H1 (cell line): ENCODE measurements at regions not wholly inside any gene's neighbourhood (a gene's known extent, or its start where the extent isn't known, plus 50 kb on each side); places are given as distances from the start of the nearest gene placed in this dataset.

Experiments used
- CTCF ChIA-PET: fragments of 300-600 bp; sonication (Branson Sonifier 250); formaldehyde crosslinking; loops from one replicate; lab custom pipeline; 2021; ENCODE audit not compliant: partially characterized antibody; lab: Charles Lee
- POLR2A ChIA-PET: fragments of 300-600 bp; sonication (Branson Sonifier 250); formaldehyde crosslinking; loops from one replicate; lab custom pipeline; 2021; ENCODE audit warnings: inconsistent platforms; ENCODE audit not compliant: partially characterized antibody; lab: Charles Lee
- DNase-seq, 2 experiments: peaks; one replicate each; pipeline versions ENCODE4 v3.0.0 to v3.0.0-alpha.2; 2010 to 2022; ENCODE audit warnings: low spot score in 2 of 2, low read depth in 1 of 2, mixed read lengths in 1 of 2
- FAIRE-seq: peaks from 2 replicates; lab custom pipeline; 2011; peaks lifted over from hg19 to GRCh38; lab: Jason Lieb, UNC
- H2AFZ ChIP-seq: 2 replicates; pipeline ENCODE4 v1.8.1; 2012; ENCODE audit warnings: low read length, inconsistent platforms
- H2AK5ac ChIP-seq: 2 replicates; pipeline ENCODE4 v1.6.1; 2013; ENCODE audit warnings: low read depth, low read length
- H2BK120ac ChIP-seq: replicated peaks from 2 replicates; pipeline ENCODE3; 2013; ENCODE audit warnings: low read depth, low read length, inconsistent platforms
- H2BK12ac ChIP-seq: 2 replicates; pipeline ENCODE4 v1.6.1; 2013; ENCODE audit warnings: low read depth, low read length
- H2BK15ac ChIP-seq: 2 replicates; pipeline ENCODE4 v1.6.1; 2013; ENCODE audit warnings: low read length
- H2BK20ac ChIP-seq: 2 replicates; pipeline ENCODE4 v1.6.1; 2013; ENCODE audit warnings: low read length
- H2BK5ac ChIP-seq: 2 replicates; pipeline ENCODE4 v1.6.1; 2013; ENCODE audit warnings: low read depth, low read length
- H3K14ac ChIP-seq: 2 replicates; pipeline ENCODE4 v1.6.1; 2013; ENCODE audit warnings: inconsistent platforms; ENCODE audit not compliant: insufficient read length
- H3K18ac ChIP-seq: 2 replicates; pipeline ENCODE4 v1.6.1; 2013; ENCODE audit warnings: low read length; ENCODE audit errors: extremely low read depth
- H3K23ac ChIP-seq: 2 replicates; pipeline ENCODE4 v1.6.1; 2013; ENCODE audit warnings: inconsistent platforms; ENCODE audit not compliant: insufficient read length
- H3K23me2 ChIP-seq: 2 replicates; pipeline ENCODE4 v1.6.1; 2013; ENCODE audit warnings: low read depth, low read length
- H3K27ac ChIP-seq: 2 replicates; pipeline ENCODE4 v1.6.1; 2011; ENCODE audit warnings: low read depth, low read length, inconsistent platforms
- H3K27me3 ChIP-seq, 4 experiments: replicated peaks in 1 of 4; 1 replicate in 1 of 4; 2 replicates in 3 of 4; pipeline versions ENCODE4 v1.6.1 to v1.8.1; 2011 to 2013; ENCODE audit warnings: low read length in 3 of 4, mild to moderate bottlenecking in 3 of 4, inconsistent platforms in 2 of 4, mixed read lengths in 2 of 4, moderate library complexity in 1 of 4; ENCODE audit not compliant: control insufficient read depth in 3 of 4, insufficient read depth in 3 of 4; ENCODE audit errors: extremely low read depth in 1 of 4
- H3K36me3 ChIP-seq, 4 experiments: 2 replicates each; pipeline versions ENCODE4 v1.6.1 to v1.8.1; 2011 to 2013; ENCODE audit warnings: mild to moderate bottlenecking in 4 of 4, low read length in 3 of 4, moderate library complexity in 2 of 4, control low read depth in 1 of 4, inconsistent platforms in 1 of 4; ENCODE audit not compliant: insufficient read depth in 4 of 4, control insufficient read depth in 2 of 4
- H3K4ac ChIP-seq: replicated peaks from 2 replicates; pipeline ENCODE3; 2013; ENCODE audit warnings: low read length, low read depth, mixed read lengths, inconsistent platforms; ENCODE audit not compliant: insufficient read length
- H3K4me1 ChIP-seq, 4 experiments: replicated peaks in 1 of 4; 1 replicate in 1 of 4; 2 replicates in 3 of 4; pipeline versions ENCODE4 v1.6.1 to v1.8.1; 2011 to 2013; ENCODE audit warnings: low read length in 3 of 4, inconsistent platforms in 2 of 4, mixed read lengths in 1 of 4; ENCODE audit not compliant: insufficient read depth in 4 of 4, control insufficient read depth in 3 of 4
- H3K4me2 ChIP-seq, 2 experiments: 2 replicates each; pipeline versions ENCODE4 v1.6.1 to v1.8.1; 2011 to 2013; ENCODE audit warnings: low read depth in 2 of 2, low read length in 2 of 2, control low read depth in 1 of 2, inconsistent platforms in 1 of 2, mild to moderate bottlenecking in 1 of 2; ENCODE audit not compliant: insufficient read depth in 1 of 2
- H3K4me3 ChIP-seq, 4 experiments: fragments of 200-600, 300-600 bp in 1 of 4; sonication (generic), shearing (Covaris generic), sonication (Bioruptor Twin) in 1 of 4; 2 replicates each; pipeline versions ENCODE4 v1.5.1 to v1.8.1; 2011 to 2016; ENCODE audit warnings: low read length in 4 of 4, low read depth in 3 of 4, control low read depth in 2 of 4, inconsistent platforms in 2 of 4, mild to moderate bottlenecking in 2 of 4, mixed read lengths in 1 of 4, moderate library complexity in 1 of 4; ENCODE audit not compliant: insufficient read depth in 2 of 4; ENCODE audit errors: extremely low read depth in 1 of 4
- H3K56ac ChIP-seq: replicated peaks from 2 replicates; pipeline ENCODE3; 2013; ENCODE audit warnings: low read depth, mild to moderate bottlenecking, mixed read lengths, low read length, inconsistent platforms; ENCODE audit not compliant: insufficient read length
- H3K79me1 ChIP-seq: 2 replicates; pipeline ENCODE4 v1.6.1; 2013; ENCODE audit warnings: low read depth, low read length, control low read depth
- H3K79me2 ChIP-seq, 2 experiments: 2 replicates each; pipeline versions ENCODE4 v1.6.1 to v1.8.1; 2012 to 2013; ENCODE audit warnings: low read length in 2 of 2, mild to moderate bottlenecking in 2 of 2, inconsistent platforms in 1 of 2; ENCODE audit not compliant: insufficient read depth in 2 of 2, control insufficient read depth in 1 of 2
- H3K9ac ChIP-seq, 4 experiments: replicated peaks in 1 of 4; 1 replicate in 1 of 4; 2 replicates in 3 of 4; pipeline versions ENCODE4 v1.6.1 to v1.8.1; 2011 to 2013; ENCODE audit warnings: low read depth in 3 of 4, low read length in 3 of 4, control low read depth in 2 of 4, mild to moderate bottlenecking in 2 of 4, moderate library complexity in 2 of 4, inconsistent platforms in 1 of 4; ENCODE audit errors: extremely low read depth in 1 of 4
- H3K9me3 ChIP-seq, 2 experiments: 2 replicates each; pipeline versions ENCODE4 v1.6.1 to v1.8.1; 2012 to 2013; ENCODE audit warnings: mild to moderate bottlenecking in 2 of 2, moderate library complexity in 2 of 2, control low read depth in 1 of 2, inconsistent platforms in 1 of 2, low read depth in 1 of 2, low read length in 1 of 2, mixed read lengths in 1 of 2; ENCODE audit not compliant: insufficient read depth in 2 of 2
- H4K20me1 ChIP-seq, 2 experiments: replicated peaks in 1 of 2; 2 replicates each; pipeline versions ENCODE3 to v1.8.1; 2011 to 2013; ENCODE audit warnings: inconsistent platforms in 2 of 2, low read length in 2 of 2, mild to moderate bottlenecking in 1 of 2; ENCODE audit not compliant: insufficient read depth in 2 of 2, control insufficient read depth in 1 of 2
- H4K5ac ChIP-seq: 2 replicates; pipeline ENCODE4 v1.6.1; 2013; ENCODE audit warnings: low read length, low read depth, mixed read lengths, inconsistent platforms; ENCODE audit not compliant: insufficient read length
- H4K8ac ChIP-seq: 2 replicates; pipeline ENCODE4 v1.8.0; 2013; ENCODE audit warnings: mild to moderate bottlenecking, moderate library complexity, low read length, inconsistent platforms; ENCODE audit not compliant: insufficient read depth; ENCODE audit errors: extremely low read depth
- H4K91ac ChIP-seq: replicated peaks from 2 replicates; pipeline ENCODE3; 2013; ENCODE audit warnings: low read length, mixed read lengths, inconsistent platforms; ENCODE audit not compliant: insufficient read length
- CEBPB ChIP-seq: IDR thresholded peaks from 2 replicates; pipeline ENCODE4 v1.6.1; 2012; ENCODE audit warnings: low read depth, low read length
- CTBP2 ChIP-seq: IDR thresholded peaks from 2 replicates; pipeline ENCODE4 v1.7.0; 2011; ENCODE audit warnings: borderline replicate concordance, mild to moderate bottlenecking, moderate library complexity, mixed read lengths, low read length; ENCODE audit not compliant: insufficient read depth, insufficient read length
- EZH2 ChIP-seq: fragments of 200-600 bp; sonication (generic); IDR thresholded peaks from 2 replicates; pipeline ENCODE4 v1.7.1; 2012; ENCODE audit warnings: low read depth, mild to moderate bottlenecking, moderate library complexity, low read length, inconsistent platforms; ENCODE audit not compliant: severe bottlenecking
- HDAC2 ChIP-seq, 2 experiments: fragments of 300-600 bp in 1 of 2; sonication (generic) in 1 of 2; IDR thresholded peaks; 2 replicates each; pipeline ENCODE4 v1.6.1; 2011 to 2012; ENCODE audit warnings: low read depth in 2 of 2, low read length in 2 of 2, mild to moderate bottlenecking in 2 of 2, moderate library complexity in 2 of 2, borderline replicate concordance in 1 of 2, inconsistent platforms in 1 of 2
- RFX5 ChIP-seq: IDR thresholded peaks from 2 replicates; pipeline ENCODE4 v1.6.1; 2011; ENCODE audit warnings: low read depth, low read length, improper control_type of control experiment, borderline replicate concordance
- SIN3A ChIP-seq, 2 experiments: IDR thresholded peaks in 1 of 2; conservative IDR thresholded peaks in 1 of 2; 2 replicates each; pipeline ENCODE4 v1.6.1; 2011 to 2012; ENCODE audit warnings: low read length in 2 of 2, improper control_type of control experiment in 1 of 2, low read depth in 1 of 2, mild to moderate bottlenecking in 1 of 2
- SIX5 ChIP-seq: IDR thresholded peaks from 2 replicates; pipeline ENCODE4 v1.6.1; 2011; ENCODE audit warnings: mild to moderate bottlenecking, low read depth, low read length
- SP4 ChIP-seq: IDR thresholded peaks from 2 replicates; pipeline ENCODE4 v1.6.1; 2012; ENCODE audit warnings: low read length, inconsistent platforms
- TCF12 ChIP-seq: IDR thresholded peaks from 2 replicates; pipeline ENCODE4 v1.6.1; 2011; ENCODE audit warnings: low read depth, mild to moderate bottlenecking, low read length
- YY1 ChIP-seq: IDR thresholded peaks from 2 replicates; pipeline ENCODE4 v1.6.1; 2011; ENCODE audit warnings: low read depth, mild to moderate bottlenecking, low read length
- WGBS, 2 experiments: shearing (Covaris generic) in 1 of 2; methylation state at CpG; one replicate each; pipeline versions ENCODE4 v1.1.6 to v1.1.7; 2013 to 2015; ENCODE audit warnings: low lambda C conversion rate in 2 of 2, mixed read lengths in 2 of 2, inconsistent platforms in 1 of 2, low coverage in 1 of 2, missing lambda C conversion rate in 1 of 2; ENCODE audit not compliant: insufficient replicate concordance in 2 of 2, insufficient coverage in 1 of 2, insufficient read length in 1 of 2; ENCODE audit errors: extremely low coverage in 1 of 2, missing lambda C conversion rate in 1 of 2; 5-methylcytosine and 5-hydroxymethylcytosine counted together
- TF ChIP-seq, protein P1 (sequence below): IDR thresholded peaks from 2 replicates; pipeline ENCODE4 v1.6.1; 2012; ENCODE audit warnings: inconsistent platforms

DNA sequence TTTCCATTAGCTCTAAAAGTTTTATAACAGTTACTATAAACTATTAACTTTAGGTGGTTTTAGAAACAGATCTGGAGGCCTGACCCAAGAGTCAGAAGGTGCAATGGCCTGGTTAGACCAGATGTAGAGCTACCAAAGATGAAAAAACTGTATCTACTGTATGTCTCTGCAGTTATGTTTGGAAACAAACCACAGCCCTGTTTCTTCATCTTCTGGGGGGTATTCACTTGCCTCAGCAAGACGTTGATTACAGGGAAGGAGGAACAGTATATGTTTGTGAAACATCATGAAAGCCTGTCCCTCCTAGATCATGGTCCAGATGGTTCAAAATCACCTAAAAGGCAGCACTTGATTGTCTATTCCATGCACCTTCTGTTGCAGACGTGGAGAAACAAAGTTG, 220.2 kb downstream of the SUCLG1 start:
- 82% methylated on average over 2 of the region's 2 CpGs; no CpG with 5 or more reads in 1 of the 2 experiments for WGBS, 2 experiments
- ChIA-PET POLR2A (no interaction called here), CTCF (interaction anchor here (0.9 to 1.2 kb wide), 2 partner anchors 58 to 216 kb away, joined by 3 to 4 read pairs; no protein-coding TSS in a partner anchor)
- Histone ChIP-seq H3K14ac (no peak overlapping the region), H2BK15ac (no peak overlapping the region), H3K18ac (no peak overlapping the region), H3K23me2 (no peaks in the 10 kb centered on the region), H3K27me3 (no peaks in the 10 kb centered on the region), H3K9me3 (no peaks in the 10 kb centered on the region), H3K4ac (no peak overlapping the region), H3K36me3 (no peaks in the 10 kb centered on the region), H3K4me3 (no peak overlapping the region), H2BK120ac (no peak overlapping the region), H3K23ac (no peak overlapping the region), H2BK12ac (no peak overlapping the region), H3K79me1 (no peaks in the 10 kb centered on the region), H3K4me1 (no peaks in the 10 kb centered on the region), H2AFZ (no peak overlapping the region), H3K27ac (no peak overlapping the region), H2BK5ac (no peak overlapping the region), H3K56ac (no peak overlapping the region), H4K8ac (no peak overlapping the region), H4K5ac (no peak overlapping the region), H4K20me1 (no peaks in the 10 kb centered on the region), H2BK20ac (no peak overlapping the region), H3K79me2 (no peaks in the 10 kb centered on the region), H3K4me2 (no peak overlapping the region), H4K91ac (no peak overlapping the region), H2AK5ac (no peak overlapping the region), H3K9ac (no peak overlapping the region)
- FAIRE-seq (no peak), DNase-seq (no peak)
- TF ChIP-seq RFX5: no peak
- TF ChIP-seq SIN3A (conservative IDR thresholded peaks at IDR 0.05 in 1 of 2, IDR thresholded peaks at IDR 0.05 in 1 of 2; ENCODE audit: low read depth in 1 of 2, low read length in 2 of 2): no peak
- no peak for TF ChIP-seq SIX5
- no peak for TF ChIP-seq CEBPB
- TF ChIP-seq CTBP2: no peak
- TF ChIP-seq, protein P1, sequence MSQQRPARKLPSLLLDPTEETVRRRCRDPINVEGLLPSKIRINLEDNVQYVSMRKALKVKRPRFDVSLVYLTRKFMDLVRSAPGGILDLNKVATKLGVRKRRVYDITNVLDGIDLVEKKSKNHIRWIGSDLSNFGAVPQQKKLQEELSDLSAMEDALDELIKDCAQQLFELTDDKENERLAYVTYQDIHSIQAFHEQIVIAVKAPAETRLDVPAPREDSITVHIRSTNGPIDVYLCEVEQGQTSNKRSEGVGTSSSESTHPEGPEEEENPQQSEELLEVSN: no peak
- TF ChIP-seq HDAC2 (IDR thresholded peaks at IDR 0.05; ENCODE audit: borderline replicate concordance in 1 of 2, low read depth in 2 of 2, low read length in 2 of 2): no peak
- no peak for TF ChIP-seq YY1
- TF ChIP-seq SP4: no peak
- no peak for TF ChIP-seq EZH2
- TF ChIP-seq TCF12: no peak
